Activated naive CD4-positive, alpha-beta T cell treated with Interleukin-2 at 50 U/mL for 16 hours (primary cell): ENCODE measurements at regions not wholly inside any gene's neighbourhood (a gene's known extent, or its start where the extent isn't known, plus 50 kb on each side); places are given as distances from the start of the nearest gene placed in this dataset.

ENCODE experiments used
- DNase-seq: peaks from one replicate; pipeline ENCODE4 v3.0.0-alpha.2; 2020

GRCh38 chr1:55374801-55375616, 159.8 kb upstream of the USP24 start:
- no peak for DNase-seq

GRCh38 chr1:55374216-55374615, 159.1 kb upstream of the USP24 start:
- no peak for DNase-seq

GRCh38 chr1:55369474-55369873, 154.3 kb upstream of the USP24 start:
- no peak for DNase-seq

- no peak for DNase-seq
Measured at GRCh38 chr1:55368698-55369097, 153.5 kb upstream of the USP24 start.

GRCh38 chr1:55367273-55367672, 152.1 kb upstream of the USP24 start:
- no peak for DNase-seq

- DNase-seq = no peak
Measured at GRCh38 chr1:55364216-55364615, 149.1 kb upstream of the USP24 start.

GRCh38 chr1:55363268-55363667, 148.1 kb upstream of the USP24 start:
- no peak for DNase-seq

- no peak for DNase-seq
Measured at GRCh38 chr1:55362558-55362957, 147.4 kb upstream of the USP24 start.

GRCh38 chr1:55359611-55360010, 144.4 kb upstream of the USP24 start:
- DNase-seq = no peak

- DNase-seq = no peak
Measured at GRCh38 chr1:55358581-55358980, 143.4 kb upstream of the USP24 start.

GRCh38 chr1:55355549-55355948, 140.4 kb upstream of the USP24 start:
- no peak for DNase-seq

- DNase-seq = no peak
Measured at GRCh38 chr1:55353707-55354620, 138.8 kb upstream of the USP24 start.

GRCh38 chr1:55352811-55353180, 137.6 kb upstream of the USP24 start:
- no peak for DNase-seq

GRCh38 chr1:55352080-55352810, 137.1 kb upstream of the USP24 start:
- no peak for DNase-seq

GRCh38 chr1:55348356-55348755, 133.2 kb upstream of the USP24 start:
- no peak for DNase-seq

GRCh38 chr1:55347866-55348265, 132.7 kb upstream of the USP24 start:
- no peak for DNase-seq

GRCh38 chr1:55347041-55347440, 131.9 kb upstream of the USP24 start:
- no peak for DNase-seq

- no peak for DNase-seq
Measured at GRCh38 chr1:55346586-55346985, 131.4 kb upstream of the USP24 start.

- no peak for DNase-seq
Measured at GRCh38 chr1:55339681-55340080, 124.5 kb upstream of the USP24 start.

GRCh38 chr1:55338448-55338820, 123.3 kb upstream of the USP24 start:
- no peak for DNase-seq

GRCh38 chr1:55337801-55338447, 122.8 kb upstream of the USP24 start:
- DNase-seq = no peak

- no peak for DNase-seq
Measured at GRCh38 chr1:55334797-55335196, 119.6 kb upstream of the USP24 start.

GRCh38 chr1:55334160-55334559, 119.0 kb upstream of the USP24 start:
- DNase-seq = no peak
